ENCODE measurements at regions not wholly inside any gene's neighbourhood (a gene's known extent, or its start where the extent isn't known, plus 50 kb on each side); places are given as distances from the start of the nearest gene placed in this dataset.

DNA sequence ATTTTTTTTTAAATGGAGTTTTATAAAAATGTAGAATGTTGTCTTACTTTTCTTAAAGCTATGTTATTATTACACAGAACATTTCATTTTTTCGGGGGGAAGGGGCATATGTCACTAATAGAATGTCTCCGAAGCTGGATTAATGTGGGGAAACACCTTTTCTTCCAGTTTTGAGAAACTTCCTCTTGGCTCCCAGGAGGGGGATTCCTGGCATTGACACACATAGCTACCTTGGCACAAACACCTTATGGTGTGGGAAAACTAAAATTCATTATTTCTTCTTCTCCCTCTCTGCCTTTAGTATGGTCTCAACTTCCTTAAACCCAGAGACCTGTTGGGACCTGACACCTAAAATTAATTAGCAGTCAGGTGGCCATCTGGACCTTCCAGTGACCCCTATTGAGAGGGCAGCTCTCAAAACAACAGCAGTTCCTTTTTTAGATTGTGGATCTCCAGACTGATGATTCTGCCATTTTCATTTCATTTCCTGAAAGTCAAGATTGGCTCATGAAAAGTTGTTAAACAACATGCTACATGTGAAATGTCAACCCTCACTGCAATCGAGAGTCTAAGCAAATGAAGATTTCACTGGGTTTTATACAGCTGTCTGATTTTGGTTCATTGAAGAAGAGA, 70.1 kb upstream of the EDEM3 start:
- TF ChIP-seq IKZF5 (CRISPR knock-in tag; IDR thresholded peaks at IDR 0.05) (no peak), HDAC6 (IDR thresholded peaks at IDR 0.05; ENCODE audit: low read depth, low read length) (no peak), CTCF (CRISPR knock-in tag; IDR thresholded peaks at IDR 0.05) (no peak), TAF1 (CRISPR knock-in tag; IDR thresholded peaks at IDR 0.05) (no peak), FIP1L1 (IDR thresholded peaks at IDR 0.05; ENCODE audit: borderline replicate concordance, insufficient read depth, low read depth, low read length) (no peak)
